ENCODE measurements at regions not wholly inside any gene's neighbourhood (a gene's known extent, or its start where the extent isn't known, plus 50 kb on each side); places are given as distances from the start of the nearest gene placed in this dataset.
"Not testable (repeated sequence)": the region's sequence is repeated elsewhere in the genome, so short reads cannot be mapped to it uniquely, and the experiment has no call there.

GRCh38 chr3:82561784-82562183 lies 800.3 kb upstream of the GBE1 start:
- TF ChIP-seq ZNF274 (IDR thresholded peaks at IDR 0.05; ENCODE audit: low read depth, low read length), result no peak
- H3K4me3 ChIP-seq (ENCODE audit: low read length), result no peak overlapping the region

GRCh38 chr3:82558081-82558480 lies 796.6 kb upstream of the GBE1 start:
- H3K4me3 ChIP-seq (ENCODE audit: low read length), result no peak overlapping the region
- no peak for TF ChIP-seq ZNF274 (IDR thresholded peaks at IDR 0.05; ENCODE audit: low read depth, low read length)

DNA sequence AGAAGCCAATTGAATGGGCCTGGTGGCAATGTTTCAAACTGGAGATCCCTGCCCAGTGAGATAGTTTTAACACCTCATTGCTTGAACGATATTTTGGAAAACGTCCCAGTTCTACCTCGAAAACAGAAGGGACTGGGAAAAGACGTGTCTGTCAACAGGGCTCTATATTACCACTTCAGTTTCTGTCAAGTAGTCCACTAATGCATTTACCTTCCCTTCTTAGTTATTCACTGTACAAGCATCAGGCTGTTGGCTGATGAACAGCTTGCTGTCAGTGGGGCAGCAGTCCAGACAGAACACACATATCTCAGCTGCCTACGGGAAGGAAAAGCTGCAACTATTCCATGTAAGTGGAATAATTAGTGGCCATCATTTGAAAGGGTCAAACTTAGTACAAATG lies 794.7 kb upstream of the GBE1 start:
- TF ChIP-seq ZNF274 (IDR thresholded peaks at IDR 0.05; ENCODE audit: low read depth, low read length), result no peak
- no peak overlapping the region for H3K4me3 ChIP-seq (ENCODE audit: low read length)

GRCh38 chr3:82542556-82542955 lies 781.1 kb upstream of the GBE1 start:
- H3K4me3 ChIP-seq (ENCODE audit: low read length), result not testable (repeated sequence)

DNA sequence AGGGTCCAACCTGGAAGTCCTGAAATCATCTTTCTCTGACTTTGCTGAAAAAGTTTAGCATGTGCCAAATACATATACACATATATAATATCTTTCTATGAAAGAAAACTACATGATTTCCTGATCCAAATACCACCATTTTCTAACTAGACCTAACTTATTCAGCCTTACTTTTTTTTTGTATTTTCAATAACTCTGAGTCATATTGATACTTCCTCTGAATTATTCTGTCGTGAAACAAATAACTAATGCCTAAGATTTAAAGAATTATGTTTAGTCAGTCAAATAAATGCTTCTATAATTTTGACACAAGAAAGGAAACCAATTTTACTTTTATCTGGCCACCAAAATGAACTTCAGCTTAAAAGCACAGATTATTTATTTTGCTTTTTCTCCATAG lies 760.2 kb upstream of the GBE1 start:
- TF ChIP-seq ZNF274 (IDR thresholded peaks at IDR 0.05; ENCODE audit: low read depth, low read length), result no peak
- H3K4me3 ChIP-seq (ENCODE audit: low read length), result no peak overlapping the region

GRCh38 chr3:82520846-82521245 lies 759.4 kb upstream of the GBE1 start:
- H3K4me3 ChIP-seq (ENCODE audit: low read length), result no peak overlapping the region
- no peak for TF ChIP-seq ZNF274 (IDR thresholded peaks at IDR 0.05; ENCODE audit: low read depth, low read length)

GRCh38 chr3:82509951-82510603 lies 748.6 kb upstream of the GBE1 start:
- no peak overlapping the region for H3K4me3 ChIP-seq (ENCODE audit: low read length)
- TF ChIP-seq ZNF274 (IDR thresholded peaks at IDR 0.05; ENCODE audit: low read depth, low read length), result no peak

DNA sequence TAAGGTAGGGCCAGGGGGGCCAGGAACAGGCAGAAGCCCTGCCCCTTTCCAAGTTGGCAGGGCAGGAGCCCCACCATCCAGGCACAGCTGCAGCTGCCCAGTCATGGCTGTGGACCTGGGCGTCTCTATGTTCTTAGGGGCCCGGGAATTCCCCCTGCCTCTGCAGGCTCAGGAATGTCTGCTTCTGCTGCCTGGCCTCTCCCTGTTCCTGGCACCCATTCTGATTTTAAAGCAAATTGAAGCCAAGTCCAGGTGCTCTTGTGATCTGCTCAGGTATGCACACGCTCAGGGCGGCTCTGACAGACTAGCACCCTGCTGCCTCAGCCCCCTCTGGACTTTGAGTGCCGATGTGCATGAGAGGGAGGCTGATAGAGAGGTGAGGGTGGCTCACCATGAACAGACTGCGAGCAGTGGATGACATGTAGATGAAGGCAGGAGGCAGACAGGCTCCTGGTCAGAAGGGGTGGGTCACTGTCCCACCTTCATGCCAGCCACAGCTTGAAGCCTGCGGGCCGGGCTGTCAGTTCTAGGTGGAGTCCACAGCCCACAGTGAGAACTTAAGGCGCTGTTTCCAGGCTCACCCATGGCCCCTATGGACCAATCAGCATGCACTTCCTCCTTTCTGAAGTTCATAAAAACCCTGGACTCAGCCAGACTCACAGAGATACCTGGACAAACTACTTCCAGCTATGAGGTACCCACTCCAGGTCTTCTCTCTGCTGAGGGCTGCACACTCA lies 747.8 kb upstream of the GBE1 start:
- no peak for TF ChIP-seq ZNF274 (IDR thresholded peaks at IDR 0.05; ENCODE audit: low read depth, low read length)
- H3K4me3 ChIP-seq (ENCODE audit: low read length), result no peak overlapping the region

GRCh38 chr3:82506204-82506603 lies 744.8 kb upstream of the GBE1 start:
- H3K4me3 ChIP-seq (ENCODE audit: low read length), result no peak overlapping the region
- no peak for TF ChIP-seq ZNF274 (IDR thresholded peaks at IDR 0.05; ENCODE audit: low read depth, low read length)

GRCh38 chr3:82505079-82505756 lies 743.8 kb upstream of the GBE1 start:
- TF ChIP-seq ZNF274 (IDR thresholded peaks at IDR 0.05; ENCODE audit: low read depth, low read length), result no peak
- no peak overlapping the region for H3K4me3 ChIP-seq (ENCODE audit: low read length)

DNA sequence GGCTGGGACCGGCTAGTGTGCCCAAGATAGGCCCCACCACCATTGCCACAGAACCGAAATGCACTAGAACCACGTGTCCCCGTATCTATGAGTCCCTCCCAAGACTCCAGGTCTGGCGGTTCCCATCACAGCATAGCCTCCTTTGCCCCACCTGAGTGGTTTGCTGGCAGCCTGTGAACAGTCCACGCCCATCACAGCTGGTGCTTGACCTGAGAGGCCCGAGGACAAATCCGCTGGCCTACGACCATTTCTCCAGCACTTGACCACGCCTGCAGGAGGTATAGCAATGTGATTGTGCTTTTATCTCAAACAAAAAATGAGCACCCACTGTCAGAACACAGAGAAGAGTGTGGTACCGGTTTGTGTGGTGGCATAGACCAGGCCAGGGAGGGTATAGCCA lies 736.7 kb upstream of the GBE1 start:
- H3K4me3 ChIP-seq (ENCODE audit: low read length), result no peak overlapping the region

GRCh38 chr3:82496890-82497560 lies 735.6 kb upstream of the GBE1 start:
- no peak for TF ChIP-seq ZNF274 (IDR thresholded peaks at IDR 0.05; ENCODE audit: low read depth, low read length)
- H3K4me3 ChIP-seq (ENCODE audit: low read length), result no peak overlapping the region

More for the DNA sequence above, 736.7 kb upstream of the GBE1 start:
- TF ChIP-seq ZNF274 (IDR thresholded peaks at IDR 0.05; ENCODE audit: low read depth, low read length), result no peak

DNA sequence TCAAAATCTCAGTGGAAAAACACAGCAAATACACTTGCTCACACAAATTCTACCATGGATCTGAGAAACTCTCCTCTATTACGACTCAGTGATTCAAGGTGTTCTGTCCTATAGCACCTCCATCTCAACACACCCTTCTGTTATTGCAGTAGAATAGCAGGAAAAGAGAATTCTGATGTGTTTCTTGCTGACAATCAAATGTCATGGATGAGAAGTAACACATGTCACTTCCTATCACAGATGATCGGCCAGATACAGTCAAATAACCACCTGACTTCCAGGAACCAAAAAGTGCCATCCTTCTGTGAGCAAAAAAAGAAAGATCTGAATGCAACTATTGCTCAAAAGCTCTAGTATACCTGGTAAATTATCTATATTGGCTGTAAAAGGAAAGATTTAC lies 734.2 kb upstream of the GBE1 start:
- TF ChIP-seq ZNF274 (IDR thresholded peaks at IDR 0.05; ENCODE audit: low read depth, low read length), result no peak
- H3K4me3 ChIP-seq (ENCODE audit: low read length), result no peak overlapping the region

DNA sequence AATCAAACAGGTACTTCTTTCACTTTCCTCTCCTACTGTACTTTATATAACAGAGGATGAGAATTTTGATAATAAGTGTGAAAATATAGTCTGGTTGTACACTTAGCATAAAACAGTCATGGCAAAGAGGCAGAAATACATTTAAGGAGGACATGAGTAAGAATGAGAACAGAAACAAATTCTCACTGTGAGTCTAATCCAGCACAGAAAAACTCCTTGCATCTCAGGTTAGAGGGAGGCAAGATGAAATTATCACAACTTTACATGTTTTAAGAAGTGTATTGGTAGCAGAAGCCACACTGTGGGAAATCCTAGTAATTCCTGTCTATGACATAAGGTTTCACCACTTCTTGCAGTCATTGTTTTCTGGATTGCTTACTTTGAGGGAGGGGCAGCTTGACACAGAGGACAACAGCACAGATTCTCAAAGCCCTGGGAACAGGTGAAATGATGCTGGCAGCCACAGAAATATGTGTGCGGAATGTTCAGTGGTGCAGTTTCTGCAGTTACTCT lies 733.6 kb upstream of the GBE1 start:
- TF ChIP-seq ZNF274 (IDR thresholded peaks at IDR 0.05; ENCODE audit: low read depth, low read length), result no peak
- H3K4me3 ChIP-seq (ENCODE audit: low read length), result no peak overlapping the region
